ENCODE measurements at regions not wholly inside any gene's neighbourhood (a gene's known extent, or its start where the extent isn't known, plus 50 kb on each side); places are given as distances from the start of the nearest gene placed in this dataset.

DNA sequence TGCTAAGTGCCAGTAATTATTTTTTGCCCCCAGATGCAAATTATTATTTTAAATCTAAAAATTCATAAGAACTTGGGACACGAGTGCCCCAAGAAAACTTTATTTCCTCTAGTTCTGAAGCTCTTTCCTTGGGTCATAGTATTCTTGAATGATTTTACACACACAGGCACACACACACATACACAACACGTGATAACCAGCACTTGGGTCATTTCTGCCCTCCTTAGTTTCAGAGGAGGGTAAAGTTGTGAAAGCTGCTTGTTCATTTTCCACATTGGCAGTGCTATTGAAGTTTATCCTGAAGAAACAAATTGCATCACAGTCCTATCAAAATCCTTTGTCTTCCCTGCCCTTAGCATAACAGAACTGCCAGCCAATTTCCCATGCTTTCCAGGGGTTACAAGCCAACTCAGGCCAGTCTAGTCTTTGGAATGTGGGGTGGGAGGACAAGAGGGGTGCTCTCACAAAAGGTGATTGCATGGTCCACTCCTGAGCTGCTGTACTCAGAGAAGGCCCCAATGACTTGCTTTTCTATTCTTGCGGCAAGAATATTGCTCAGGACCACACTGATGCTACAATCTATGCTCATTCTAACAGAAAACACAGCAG, 98.5 kb upstream of the POGK start:
- TF ChIP-seq PRDM6 (tag by site-specific recombination; IDR thresholded peaks at IDR 0.05) (no peak), ZNF404 (tag by site-specific recombination; IDR thresholded peaks at IDR 0.05) (no peak), WT1 (tag by site-specific recombination; IDR thresholded peaks at IDR 0.05) (no peak), ZNF488 (tag by site-specific recombination; IDR thresholded peaks at IDR 0.05) (no peak), ATF2 (tag by site-specific recombination; IDR thresholded peaks at IDR 0.05; ENCODE audit: low read depth) (no peak), HOXD13 (CRISPR knock-in tag; IDR thresholded peaks at IDR 0.05; ENCODE audit: borderline replicate concordance) (no peak), ZNF76 (tag by site-specific recombination; IDR thresholded peaks at IDR 0.05; ENCODE audit: borderline replicate concordance, low read depth) (no peak), ZNF423 (tag by site-specific recombination; IDR thresholded peaks at IDR 0.05) (no peak), ZBTB7A (tag by site-specific recombination; IDR thresholded peaks at IDR 0.05; ENCODE audit: low read depth) (no peak), ZNF596 (tag by site-specific recombination; IDR thresholded peaks at IDR 0.05) (no peak), ZNF112 (tag by site-specific recombination; IDR thresholded peaks at IDR 0.05) (no peak)
- no peak overlapping the region for H3K4me3 ChIP-seq (ENCODE audit: low read depth, low read length)
- no peaks in the 10 kb centered on the region for H3K9me3 ChIP-seq (ENCODE audit: control insufficient read depth, insufficient read depth, low read depth, low read length)
- no peak overlapping the region for H3K27ac ChIP-seq (ENCODE audit: extremely low read depth, low read depth, low read length)
- POLR2A ChIA-PET: no interaction called here
- no peaks in the 10 kb centered on the region for H3K4me1 ChIP-seq (ENCODE audit: control insufficient read depth, insufficient read depth, low read length)
- CTCF ChIA-PET: no interaction called here
- H3K36me3 ChIP-seq (ENCODE audit: control insufficient read depth in 2 of 2, insufficient read depth in 1 of 2, low read length in 2 of 2): no peaks in the 10 kb centered on the region

- TF ChIP-seq ZNF366 (tag by site-specific recombination; conservative IDR thresholded peaks at IDR 0.05) (no peak), ZNF394 (tag by site-specific recombination; IDR thresholded peaks at IDR 0.05; ENCODE audit: borderline replicate concordance) (no peak), ZNF2 (tag by site-specific recombination; IDR thresholded peaks at IDR 0.05) (no peak), ZNF600 (tag by site-specific recombination; IDR thresholded peaks at IDR 0.05) (no peak), ZNF416 (tag by site-specific recombination; IDR thresholded peaks at IDR 0.05) (no peak), ZNF221 (tag by site-specific recombination; IDR thresholded peaks at IDR 0.05; ENCODE audit: borderline replicate concordance) (no peak), ATF2 (tag by site-specific recombination; IDR thresholded peaks at IDR 0.05; ENCODE audit: low read depth) (no peak), WT1 (tag by site-specific recombination; IDR thresholded peaks at IDR 0.05) (no peak), ZNF560 (tag by site-specific recombination; IDR thresholded peaks at IDR 0.05; ENCODE audit: borderline replicate concordance) (no peak), ZNF664 (tag by site-specific recombination; IDR thresholded peaks at IDR 0.05) (no peak), ZNF580 (tag by site-specific recombination; IDR thresholded peaks at IDR 0.05) (no peak)
- Histone ChIP-seq H3K9me3 (ENCODE audit: control insufficient read depth, insufficient read depth, low read depth, low read length) (no peaks in the 10 kb centered on the region), H3K36me3 (ENCODE audit: control insufficient read depth in 2 of 2, insufficient read depth in 1 of 2, low read length in 2 of 2) (no peaks in the 10 kb centered on the region), H3K4me3 (ENCODE audit: low read depth, low read length) (no peak overlapping the region), H3K4me1 (ENCODE audit: control insufficient read depth, insufficient read depth, low read length) (no peaks in the 10 kb centered on the region), H3K27ac (ENCODE audit: extremely low read depth, low read depth, low read length) (no peak overlapping the region)
- CTCF ChIA-PET: no interaction called here
- POLR2A ChIA-PET: no interaction called here
These were observed 76.0 kb upstream of the POGK start for GRCh38 chr1:166763318-166763717.
